OCI-LY1 (cell line): ENCODE measurements at regions not wholly inside any gene's neighbourhood (a gene's known extent, or its start where the extent isn't known, plus 50 kb on each side); places are given as distances from the start of the nearest gene placed in this dataset.

ENCODE experiments used
- H2AFZ ChIP-seq: fragments of 200-600 bp; sonication (generic), shearing (Covaris generic); 2 replicates; pipeline ENCODE4 v1.6.0; 2014; ENCODE audit warnings: antibody characterized with exemption, mild to moderate bottlenecking, low read length
- H3F3A ChIP-seq: fragments of 200-600 bp; sonication (generic), shearing (Covaris generic); 2 replicates; pipeline ENCODE4 v1.6.0; 2014; ENCODE audit warnings: mild to moderate bottlenecking, antibody characterized with exemption, low read length, moderate library complexity; ENCODE audit not compliant: insufficient read depth
- H3K27ac ChIP-seq: fragments of 200-600 bp; sonication (generic); 2 replicates; pipeline ENCODE4 v1.5.1; 2014; ENCODE audit warnings: low read length, mixed run types, mild to moderate bottlenecking, low read depth; ENCODE audit not compliant: poor library complexity, severe bottlenecking
- H3K27me3 ChIP-seq: fragments of 200-600 bp; sonication (generic); 2 replicates; pipeline ENCODE4 v1.6.0; 2014; ENCODE audit warnings: antibody characterized with exemption, mild to moderate bottlenecking, low read length, moderate library complexity; ENCODE audit not compliant: insufficient read depth
- H3K36me3 ChIP-seq: fragments of 200-600 bp; sonication (generic); 2 replicates; pipeline ENCODE4 v1.6.1; 2014; ENCODE audit warnings: mild to moderate bottlenecking, antibody characterized with exemption, low read length, moderate library complexity, mixed read lengths; ENCODE audit not compliant: insufficient read depth
- H3K4me1 ChIP-seq: fragments of 200-600 bp; sonication (generic); 2 replicates; pipeline ENCODE4 v1.5.1; 2014; ENCODE audit warnings: mild to moderate bottlenecking, low read length, moderate library complexity; ENCODE audit not compliant: insufficient read depth, severe bottlenecking
- H3K4me2 ChIP-seq: fragments of 200-600 bp; sonication (generic), shearing (Covaris generic); 2 replicates; pipeline ENCODE4 v1.6.1; 2014; ENCODE audit warnings: low read length
- H3K4me3 ChIP-seq: fragments of 200-600 bp; sonication (generic); 2 replicates; pipeline ENCODE4 v1.5.1; 2014; ENCODE audit warnings: low read length, low read depth, mild to moderate bottlenecking, mixed read lengths; ENCODE audit not compliant: poor library complexity, severe bottlenecking
- H3K79me2 ChIP-seq: fragments of 200-600 bp; shearing (Covaris generic); 2 replicates; pipeline ENCODE4 v1.6.1; 2016; ENCODE audit warnings: mixed run types, low read length, mixed read lengths; ENCODE audit not compliant: insufficient read depth
- H3K9ac ChIP-seq: fragments of 200-600 bp; sonication (generic), shearing (Covaris generic); 2 replicates; pipeline ENCODE4 v1.6.1; 2014; ENCODE audit warnings: mild to moderate bottlenecking, low read length, mixed read lengths
- H3K9me2 ChIP-seq: fragments of 200-600 bp; sonication (generic), shearing (Covaris generic); 2 replicates; pipeline ENCODE4 v1.6.1; 2014; ENCODE audit warnings: low read depth, mild to moderate bottlenecking, low read length, mixed read lengths
- H3K9me3 ChIP-seq: fragments of 200-600 bp; shearing (Covaris generic); 2 replicates; pipeline ENCODE4 v1.6.1; 2014; ENCODE audit warnings: low read length, mixed read lengths
- H4K20me1 ChIP-seq: fragments of 200-600 bp; sonication (generic), shearing (Covaris generic); 2 replicates; pipeline ENCODE4 v1.6.0; 2016; ENCODE audit warnings: mild to moderate bottlenecking, low read length; ENCODE audit not compliant: insufficient read depth
- EZH2 ChIP-seq: fragments of 200-600 bp; sonication (generic), shearing (Covaris generic); IDR thresholded peaks from 2 replicates; pipeline ENCODE4 v1.8.0; 2017; ENCODE audit warnings: borderline replicate concordance, mixed run types, mild to moderate bottlenecking, antibody characterized with exemption, low read length, moderate library complexity, mixed read lengths
- TF ChIP-seq, protein P1 (sequence below): fragments of 200-600 bp; sonication (generic), shearing (Covaris generic); IDR thresholded peaks from 2 replicates; pipeline ENCODE4 v1.5.1; 2017; ENCODE audit warnings: mild to moderate bottlenecking, antibody characterized with exemption, low read length, moderate library complexity, mixed read lengths

DNA sequence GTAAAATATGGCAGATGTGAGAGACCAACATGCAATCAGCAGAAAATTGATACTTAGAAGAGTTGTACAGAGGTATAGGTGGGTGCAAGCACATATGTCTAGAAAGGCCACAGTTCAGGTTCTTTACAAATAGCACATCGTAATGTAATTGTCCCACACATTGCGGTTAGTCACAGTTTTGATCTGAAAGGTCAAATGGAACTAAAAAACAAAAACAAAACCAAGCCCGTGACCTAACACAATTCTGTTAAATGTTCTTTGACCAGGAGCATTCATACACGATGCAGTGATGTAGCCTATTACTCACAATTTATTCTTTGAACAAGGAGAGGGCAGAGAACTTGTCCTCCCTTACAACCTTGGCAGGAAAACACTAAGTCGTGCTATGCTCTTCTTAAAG lies 108.9 kb upstream of the MAP4K3 start:
- H3K27me3 ChIP-seq: no peaks in the 10 kb centered on the region
- no peaks in the 10 kb centered on the region for H3F3A ChIP-seq

DNA sequence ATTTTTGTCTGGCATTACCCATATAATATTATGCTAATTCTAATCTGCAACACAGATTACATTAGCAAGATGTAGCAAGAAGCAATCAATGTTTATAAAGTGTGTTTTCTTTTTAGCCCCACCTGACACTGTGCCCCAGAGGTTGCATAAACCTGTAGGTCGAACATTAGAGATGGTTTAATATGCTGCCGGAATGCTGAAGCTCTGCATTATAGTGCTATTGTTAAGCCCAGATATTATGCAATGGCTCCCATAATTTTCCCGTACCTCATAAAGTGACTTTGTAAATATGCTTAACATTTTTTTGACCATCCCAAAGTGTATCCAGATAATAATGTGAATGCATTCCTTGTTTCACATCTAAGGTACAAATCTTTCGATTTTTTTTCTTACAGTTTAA lies 109.3 kb upstream of the MAP4K3 start:
- Histone ChIP-seq H3K4me2 (no peak overlapping the region), H3K4me1 (peaks cover 1% of the 10 kb centered on the region), H4K20me1 (no peaks in the 10 kb centered on the region), H3F3A (no peaks in the 10 kb centered on the region), H3K4me3 (no peak overlapping the region), H3K79me2 (no peaks in the 10 kb centered on the region), H3K27me3 (no peaks in the 10 kb centered on the region), H3K36me3 (no peaks in the 10 kb centered on the region), H3K9me2 (no peaks in the 10 kb centered on the region), H3K27ac (no peak overlapping the region), H3K9ac (no peak overlapping the region), H3K9me3 (no peaks in the 10 kb centered on the region), H2AFZ (no peak overlapping the region)
- TF ChIP-seq EZH2: no peak
- TF ChIP-seq, protein P1, sequence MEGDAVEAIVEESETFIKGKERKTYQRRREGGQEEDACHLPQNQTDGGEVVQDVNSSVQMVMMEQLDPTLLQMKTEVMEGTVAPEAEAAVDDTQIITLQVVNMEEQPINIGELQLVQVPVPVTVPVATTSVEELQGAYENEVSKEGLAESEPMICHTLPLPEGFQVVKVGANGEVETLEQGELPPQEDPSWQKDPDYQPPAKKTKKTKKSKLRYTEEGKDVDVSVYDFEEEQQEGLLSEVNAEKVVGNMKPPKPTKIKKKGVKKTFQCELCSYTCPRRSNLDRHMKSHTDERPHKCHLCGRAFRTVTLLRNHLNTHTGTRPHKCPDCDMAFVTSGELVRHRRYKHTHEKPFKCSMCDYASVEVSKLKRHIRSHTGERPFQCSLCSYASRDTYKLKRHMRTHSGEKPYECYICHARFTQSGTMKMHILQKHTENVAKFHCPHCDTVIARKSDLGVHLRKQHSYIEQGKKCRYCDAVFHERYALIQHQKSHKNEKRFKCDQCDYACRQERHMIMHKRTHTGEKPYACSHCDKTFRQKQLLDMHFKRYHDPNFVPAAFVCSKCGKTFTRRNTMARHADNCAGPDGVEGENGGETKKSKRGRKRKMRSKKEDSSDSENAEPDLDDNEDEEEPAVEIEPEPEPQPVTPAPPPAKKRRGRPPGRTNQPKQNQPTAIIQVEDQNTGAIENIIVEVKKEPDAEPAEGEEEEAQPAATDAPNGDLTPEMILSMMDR: no peak

More for the DNA sequence above, 108.9 kb upstream of the MAP4K3 start:
- Histone ChIP-seq H3K9me2 (no peaks in the 10 kb centered on the region), H4K20me1 (no peaks in the 10 kb centered on the region), H3K79me2 (no peaks in the 10 kb centered on the region), H3K9me3 (no peaks in the 10 kb centered on the region), H3K9ac (no peak overlapping the region), H3K4me3 (no peak overlapping the region), H3K36me3 (no peaks in the 10 kb centered on the region), H2AFZ (no peak overlapping the region), H3K4me2 (no peak overlapping the region), H3K4me1 (peaks cover 6% of the 10 kb centered on the region), H3K27ac (no peak overlapping the region)
- no peak for TF ChIP-seq EZH2
- TF ChIP-seq, protein P1: no peak

DNA sequence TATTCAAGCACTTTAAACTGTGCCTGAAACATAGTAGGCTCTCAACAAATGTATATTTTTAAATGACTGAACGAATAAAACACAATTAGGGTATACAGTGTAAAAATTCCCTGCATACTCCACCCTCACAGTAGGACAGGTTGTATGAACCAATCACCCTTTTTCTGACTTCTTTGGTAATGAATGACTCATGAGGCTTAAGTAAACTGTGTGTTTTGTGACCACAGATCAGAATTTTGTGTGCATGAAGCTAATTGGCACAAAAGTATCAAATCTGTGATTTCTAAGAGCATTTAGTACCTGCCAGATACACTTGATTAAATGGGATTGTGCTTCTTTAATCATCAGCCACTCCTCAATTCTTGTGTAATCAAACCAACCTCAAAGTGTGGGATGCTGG lies 109.9 kb upstream of the MAP4K3 start:
- H3K27me3 ChIP-seq: no peaks in the 10 kb centered on the region
- no peak overlapping the region for H3K9ac ChIP-seq
- no peaks in the 10 kb centered on the region for H4K20me1 ChIP-seq
- no peak overlapping the region for H2AFZ ChIP-seq
- H3K27ac ChIP-seq: no peak overlapping the region
- H3K79me2 ChIP-seq: no peaks in the 10 kb centered on the region
- no peak overlapping the region for H3K4me2 ChIP-seq
- no peaks in the 10 kb centered on the region for H3K9me2 ChIP-seq
- H3K4me1 ChIP-seq: no peaks in the 10 kb centered on the region
- H3K9me3 ChIP-seq: no peaks in the 10 kb centered on the region
- H3K4me3 ChIP-seq: no peak overlapping the region
- H3K36me3 ChIP-seq: no peaks in the 10 kb centered on the region
- TF ChIP-seq EZH2: no peak
- TF ChIP-seq, protein P1: no peak
- no peaks in the 10 kb centered on the region for H3F3A ChIP-seq
